SK-N-SH treated with all-trans-retinoic acid at 6 μM for 48 hours (cell line): ENCODE measurements at regions not wholly inside any gene's neighbourhood (a gene's known extent, or its start where the extent isn't known, plus 50 kb on each side); places are given as distances from the start of the nearest gene placed in this dataset.
A peak's percentile ranks its signal among the peaks of the same experiment; 100 is the strongest.

Source experiments
- ATAC-seq: fragments of 200-7000 bp; cut with Tn5 transposase; 3 replicates; pipeline ENCODE4 v1.9.1; 2020; ENCODE audit warnings: mild to moderate bottlenecking, moderate library complexity
- BACH2 ChIP-seq: fragments of 250-450 bp; sonication (Bioruptor Pico); IDR thresholded peaks from 2 replicates; pipeline ENCODE4 v1.9.0; 2021; ENCODE audit warnings: mild to moderate bottlenecking, borderline replicate concordance
- ESRRG ChIP-seq: fragments of 250-450 bp; sonication (Bioruptor Pico); IDR thresholded peaks from 2 replicates; pipeline ENCODE4 v1.6.1; 2021; ENCODE audit warnings: mild to moderate bottlenecking
- GLIS3 ChIP-seq: fragments of 250-450 bp; sonication (Bioruptor Pico); IDR thresholded peaks from 2 replicates; pipeline ENCODE4 v1.5.0; 2020; ENCODE audit warnings: mild to moderate bottlenecking, moderate library complexity
- ISL1 ChIP-seq: fragments of 250-450 bp; sonication (Bioruptor Pico); IDR thresholded peaks from 2 replicates; pipeline ENCODE4 v2.1.2; 2022; ENCODE audit warnings: mild to moderate bottlenecking, moderate library complexity
- OSR1 ChIP-seq: fragments of 250-450 bp; sonication (Bioruptor Pico); IDR thresholded peaks from 2 replicates; pipeline ENCODE4 v1.8.0; 2022; ENCODE audit warnings: moderate library complexity, mild to moderate bottlenecking, inconsistent platforms
- PPARA ChIP-seq: fragments of 250-450 bp; sonication (Bioruptor Pico); IDR thresholded peaks from 2 replicates; pipeline ENCODE4 v1.5.0; 2020; ENCODE audit warnings: mild to moderate bottlenecking, borderline replicate concordance
- RARB ChIP-seq: fragments of 250-450 bp; sonication (Bioruptor Pico); IDR thresholded peaks from 2 replicates; pipeline ENCODE4 v1.8.0; 2021; ENCODE audit warnings: mild to moderate bottlenecking, moderate library complexity
- SNAI2 ChIP-seq: fragments of 250-450 bp; sonication (Bioruptor Pico); IDR thresholded peaks from 2 replicates; pipeline ENCODE4 v1.5.0; 2020; ENCODE audit warnings: mild to moderate bottlenecking, moderate library complexity
- TOX ChIP-seq: fragments of 250-450 bp; sonication (Bioruptor Pico); IDR thresholded peaks from 2 replicates; pipeline ENCODE4 v1.8.0; 2021; ENCODE audit warnings: mild to moderate bottlenecking, moderate library complexity, borderline replicate concordance
- ZC3H10 ChIP-seq: fragments of 250-450 bp; sonication (Bioruptor Pico); IDR thresholded peaks from 2 replicates; pipeline ENCODE4 v1.5.1; 2021; ENCODE audit warnings: mild to moderate bottlenecking, moderate library complexity
- ZFP3 ChIP-seq: fragments of 250-450 bp; sonication (Bioruptor Pico); IDR thresholded peaks from 2 replicates; pipeline ENCODE4 v1.5.0; 2020; ENCODE audit warnings: mild to moderate bottlenecking, moderate library complexity
- ZFP30 ChIP-seq: fragments of 450-650 bp; formaldehyde crosslinking; IDR thresholded peaks from 2 replicates; pipeline ENCODE4 v1.5.0; 2022; ENCODE audit warnings: mild to moderate bottlenecking, moderate library complexity
- ZNF70 ChIP-seq: fragments of 450-650 bp; formaldehyde crosslinking; IDR thresholded peaks from 2 replicates; pipeline ENCODE4 v1.5.0; 2020; ENCODE audit warnings: mild to moderate bottlenecking, moderate library complexity
- ZNF8 ChIP-seq: fragments of 450-650 bp; formaldehyde crosslinking; IDR thresholded peaks from 2 replicates; pipeline ENCODE4 v1.5.0; 2020; ENCODE audit warnings: mild to moderate bottlenecking, moderate library complexity
- TF ChIP-seq, protein P1 (sequence below): fragments of 250-450 bp; sonication (Bioruptor Pico); IDR thresholded peaks from 2 replicates; pipeline ENCODE4 v1.5.0; 2020; ENCODE audit warnings: mild to moderate bottlenecking, moderate library complexity
- TF ChIP-seq, protein P2 (sequence below): fragments of 250-450 bp; sonication (Bioruptor Pico); IDR thresholded peaks from 2 replicates; pipeline ENCODE4 v1.5.1; 2020; ENCODE audit warnings: low read depth, mild to moderate bottlenecking, moderate library complexity
- TF ChIP-seq, protein P3 (sequence below): fragments of 250-450 bp; sonication (Bioruptor Pico); IDR thresholded peaks from 2 replicates; pipeline ENCODE4 v1.8.0; 2021; ENCODE audit warnings: low read depth, mild to moderate bottlenecking, moderate library complexity, borderline replicate concordance
- TF ChIP-seq, protein P4 (sequence below): fragments of 250-450 bp; sonication (Bioruptor Pico); IDR thresholded peaks from 2 replicates; pipeline ENCODE4 v1.8.0; 2020; ENCODE audit warnings: mild to moderate bottlenecking, moderate library complexity, borderline replicate concordance
- TF ChIP-seq, protein P5 (sequence below): fragments of 250-450 bp; sonication (Bioruptor Pico); IDR thresholded peaks from 2 replicates; pipeline ENCODE4 v1.5.1; 2021; ENCODE audit warnings: mild to moderate bottlenecking, moderate library complexity

GRCh38 chr6:121855521-121855920 lies 420.1 kb downstream of the GJA1 start (continued):
- TF ChIP-seq, protein P1, sequence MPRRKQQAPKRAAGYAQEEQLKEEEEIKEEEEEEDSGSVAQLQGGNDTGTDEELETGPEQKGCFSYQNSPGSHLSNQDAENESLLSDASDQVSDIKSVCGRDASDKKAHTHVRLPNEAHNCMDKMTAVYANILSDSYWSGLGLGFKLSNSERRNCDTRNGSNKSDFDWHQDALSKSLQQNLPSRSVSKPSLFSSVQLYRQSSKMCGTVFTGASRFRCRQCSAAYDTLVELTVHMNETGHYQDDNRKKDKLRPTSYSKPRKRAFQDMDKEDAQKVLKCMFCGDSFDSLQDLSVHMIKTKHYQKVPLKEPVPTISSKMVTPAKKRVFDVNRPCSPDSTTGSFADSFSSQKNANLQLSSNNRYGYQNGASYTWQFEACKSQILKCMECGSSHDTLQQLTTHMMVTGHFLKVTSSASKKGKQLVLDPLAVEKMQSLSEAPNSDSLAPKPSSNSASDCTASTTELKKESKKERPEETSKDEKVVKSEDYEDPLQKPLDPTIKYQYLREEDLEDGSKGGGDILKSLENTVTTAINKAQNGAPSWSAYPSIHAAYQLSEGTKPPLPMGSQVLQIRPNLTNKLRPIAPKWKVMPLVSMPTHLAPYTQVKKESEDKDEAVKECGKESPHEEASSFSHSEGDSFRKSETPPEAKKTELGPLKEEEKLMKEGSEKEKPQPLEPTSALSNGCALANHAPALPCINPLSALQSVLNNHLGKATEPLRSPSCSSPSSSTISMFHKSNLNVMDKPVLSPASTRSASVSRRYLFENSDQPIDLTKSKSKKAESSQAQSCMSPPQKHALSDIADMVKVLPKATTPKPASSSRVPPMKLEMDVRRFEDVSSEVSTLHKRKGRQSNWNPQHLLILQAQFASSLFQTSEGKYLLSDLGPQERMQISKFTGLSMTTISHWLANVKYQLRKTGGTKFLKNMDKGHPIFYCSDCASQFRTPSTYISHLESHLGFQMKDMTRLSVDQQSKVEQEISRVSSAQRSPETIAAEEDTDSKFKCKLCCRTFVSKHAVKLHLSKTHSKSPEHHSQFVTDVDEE (CRISPR knock-in tag), result no peak
- no peak for TF ChIP-seq ESRRG
- TF ChIP-seq, all 23 proteins: peak for 0

- TF ChIP-seq ZFP30, result no peak
- no peak for TF ChIP-seq BACH2 (CRISPR knock-in tag)
- ATAC-seq, result peak; percentile 26; the same call in 2 of the 3 replicates
Observed at GRCh38 chr6:121856296-121856695, 420.9 kb downstream of the GJA1 start.

- peak; percentile 70 for ATAC-seq
- TF ChIP-seq TOX (no peak), ISL1 (CRISPR knock-in tag) (no peak), ZFP30 (no peak), ZNF8 (CRISPR knock-in tag) (no peak), OSR1 (CRISPR knock-in tag) (no peak)
- TF ChIP-seq, protein P2, sequence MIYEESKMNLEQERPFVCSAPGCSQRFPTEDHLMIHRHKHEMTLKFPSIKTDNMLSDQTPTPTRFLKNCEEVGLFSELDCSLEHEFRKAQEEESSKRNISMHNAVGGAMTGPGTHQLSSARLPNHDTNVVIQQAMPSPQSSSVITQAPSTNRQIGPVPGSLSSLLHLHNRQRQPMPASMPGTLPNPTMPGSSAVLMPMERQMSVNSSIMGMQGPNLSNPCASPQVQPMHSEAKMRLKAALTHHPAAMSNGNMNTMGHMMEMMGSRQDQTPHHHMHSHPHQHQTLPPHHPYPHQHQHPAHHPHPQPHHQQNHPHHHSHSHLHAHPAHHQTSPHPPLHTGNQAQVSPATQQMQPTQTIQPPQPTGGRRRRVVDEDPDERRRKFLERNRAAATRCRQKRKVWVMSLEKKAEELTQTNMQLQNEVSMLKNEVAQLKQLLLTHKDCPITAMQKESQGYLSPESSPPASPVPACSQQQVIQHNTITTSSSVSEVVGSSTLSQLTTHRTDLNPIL (CRISPR knock-in tag), result no peak
Observed at GRCh38 chr6:121857551-121857950, 422.1 kb downstream of the GJA1 start.

DNA sequence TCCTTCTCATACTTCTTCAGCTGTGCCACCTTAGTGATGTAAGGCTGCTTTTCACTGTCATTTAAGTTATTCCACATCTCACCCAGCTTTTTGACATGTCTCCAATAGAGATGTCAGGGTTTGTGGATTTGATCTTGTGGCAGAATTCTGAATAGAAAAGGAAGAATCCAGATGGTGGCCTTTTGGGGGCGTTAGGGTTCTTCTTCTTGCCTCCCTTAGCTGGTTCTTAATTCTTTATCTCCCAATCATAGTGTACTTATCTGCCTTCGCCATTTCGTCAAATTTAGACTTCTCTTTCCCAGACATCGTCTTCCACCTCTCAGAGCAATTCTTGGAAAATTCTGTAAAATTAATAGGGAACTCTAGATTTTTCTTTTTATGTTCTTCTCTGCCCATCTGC lies 422.9 kb downstream of the GJA1 start:
- TF ChIP-seq RARB (CRISPR knock-in tag) (no peak), ZFP30 (no peak), TOX (no peak), ZNF70 (CRISPR knock-in tag) (no peak), SNAI2 (CRISPR knock-in tag) (no peak), PPARA (no peak), OSR1 (CRISPR knock-in tag) (no peak), GLIS3 (CRISPR knock-in tag) (no peak), ZFP3 (CRISPR knock-in tag) (no peak), ZNF8 (CRISPR knock-in tag) (no peak), ESRRG (no peak), BACH2 (CRISPR knock-in tag) (no peak), ZC3H10 (CRISPR knock-in tag) (no peak)
- TF ChIP-seq, protein P3, sequence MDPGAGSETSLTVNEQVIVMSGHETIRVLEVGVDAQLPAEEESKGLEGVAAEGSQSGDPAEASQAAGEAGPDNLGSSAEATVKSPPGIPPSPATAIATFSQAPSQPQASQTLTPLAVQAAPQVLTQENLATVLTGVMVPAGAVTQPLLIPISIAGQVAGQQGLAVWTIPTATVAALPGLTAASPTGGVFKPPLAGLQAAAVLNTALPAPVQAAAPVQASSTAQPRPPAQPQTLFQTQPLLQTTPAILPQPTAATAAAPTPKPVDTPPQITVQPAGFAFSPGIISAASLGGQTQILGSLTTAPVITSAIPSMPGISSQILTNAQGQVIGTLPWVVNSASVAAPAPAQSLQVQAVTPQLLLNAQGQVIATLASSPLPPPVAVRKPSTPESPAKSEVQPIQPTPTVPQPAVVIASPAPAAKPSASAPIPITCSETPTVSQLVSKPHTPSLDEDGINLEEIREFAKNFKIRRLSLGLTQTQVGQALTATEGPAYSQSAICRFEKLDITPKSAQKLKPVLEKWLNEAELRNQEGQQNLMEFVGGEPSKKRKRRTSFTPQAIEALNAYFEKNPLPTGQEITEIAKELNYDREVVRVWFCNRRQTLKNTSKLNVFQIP (CRISPR knock-in tag), result no peak
- TF ChIP-seq, protein P4, sequence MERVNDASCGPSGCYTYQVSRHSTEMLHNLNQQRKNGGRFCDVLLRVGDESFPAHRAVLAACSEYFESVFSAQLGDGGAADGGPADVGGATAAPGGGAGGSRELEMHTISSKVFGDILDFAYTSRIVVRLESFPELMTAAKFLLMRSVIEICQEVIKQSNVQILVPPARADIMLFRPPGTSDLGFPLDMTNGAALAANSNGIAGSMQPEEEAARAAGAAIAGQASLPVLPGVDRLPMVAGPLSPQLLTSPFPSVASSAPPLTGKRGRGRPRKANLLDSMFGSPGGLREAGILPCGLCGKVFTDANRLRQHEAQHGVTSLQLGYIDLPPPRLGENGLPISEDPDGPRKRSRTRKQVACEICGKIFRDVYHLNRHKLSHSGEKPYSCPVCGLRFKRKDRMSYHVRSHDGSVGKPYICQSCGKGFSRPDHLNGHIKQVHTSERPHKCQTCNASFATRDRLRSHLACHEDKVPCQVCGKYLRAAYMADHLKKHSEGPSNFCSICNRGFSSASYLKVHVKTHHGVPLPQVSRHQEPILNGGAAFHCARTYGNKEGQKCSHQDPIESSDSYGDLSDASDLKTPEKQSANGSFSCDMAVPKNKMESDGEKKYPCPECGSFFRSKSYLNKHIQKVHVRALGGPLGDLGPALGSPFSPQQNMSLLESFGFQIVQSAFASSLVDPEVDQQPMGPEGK, result no peak
- TF ChIP-seq, protein P5, sequence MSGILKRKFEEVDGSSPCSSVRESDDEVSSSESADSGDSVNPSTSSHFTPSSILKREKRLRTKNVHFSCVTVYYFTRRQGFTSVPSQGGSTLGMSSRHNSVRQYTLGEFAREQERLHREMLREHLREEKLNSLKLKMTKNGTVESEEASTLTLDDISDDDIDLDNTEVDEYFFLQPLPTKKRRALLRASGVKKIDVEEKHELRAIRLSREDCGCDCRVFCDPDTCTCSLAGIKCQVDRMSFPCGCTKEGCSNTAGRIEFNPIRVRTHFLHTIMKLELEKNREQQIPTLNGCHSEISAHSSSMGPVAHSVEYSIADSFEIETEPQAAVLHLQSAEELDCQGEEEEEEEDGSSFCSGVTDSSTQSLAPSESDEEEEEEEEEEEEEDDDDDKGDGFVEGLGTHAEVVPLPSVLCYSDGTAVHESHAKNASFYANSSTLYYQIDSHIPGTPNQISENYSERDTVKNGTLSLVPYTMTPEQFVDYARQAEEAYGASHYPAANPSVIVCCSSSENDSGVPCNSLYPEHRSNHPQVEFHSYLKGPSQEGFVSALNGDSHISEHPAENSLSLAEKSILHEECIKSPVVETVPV, result no peak
- TF ChIP-seq, protein P1 (CRISPR knock-in tag), result no peak
- TF ChIP-seq, all 23 proteins: peak for 0
- ATAC-seq, result no peak
